Sigmoid colon (tissue), 6 donors: ENCODE measurements at regions not wholly inside any gene's neighbourhood (a gene's known extent, or its start where the extent isn't known, plus 50 kb on each side); places are given as distances from the start of the nearest gene placed in this dataset.

ENCODE experiments used
- DNase-seq: peaks from one replicate; pipeline ENCODE4 v3.0.0-alpha.2; 2019
- H3K27ac ChIP-seq, 4 donors: fragments of 200-600 bp; sonication (generic); one replicate each; pipeline ENCODE4 v1.5.1; 2016 to 2019; ENCODE audit warnings: mild to moderate bottlenecking in 1 of 4
- H3K27me3 ChIP-seq, 3 donors: fragments of 200-600 bp; sonication (generic); one replicate each; pipeline ENCODE4 v1.5.1; 2019; ENCODE audit warnings: mild to moderate bottlenecking in 1 of 3
- H3K36me3 ChIP-seq, 4 donors: fragments of 200-600 bp; sonication (generic); one replicate each; pipeline ENCODE4 v1.5.1; 2016 to 2019
- H3K4me1 ChIP-seq, 4 donors: fragments of 200-600 bp; sonication (generic); one replicate each; pipeline ENCODE4 v1.5.1; 2017 to 2019
- H3K4me3 ChIP-seq, 4 donors: fragments of 200-600 bp; sonication (generic); one replicate each; pipeline ENCODE4 v1.5.1; 2017 to 2019; ENCODE audit warnings: mild to moderate bottlenecking in 2 of 4, moderate library complexity in 1 of 4
- H3K9me3 ChIP-seq, 4 donors: fragments of 200-600 bp in 3 of 4; sonication (generic) in 3 of 4; one replicate each; pipeline versions ENCODE4 v1.5.1 to v1.6.1; 2013 to 2019
- EP300 ChIP-seq, 4 donors: sonication (generic); formaldehyde crosslinking; IDR thresholded peaks; one replicate each; pipeline ENCODE4 v1.6.1; 2017; ENCODE audit warnings: antibody characterized with exemption in 4 of 4
- POLR2A ChIP-seq, 2 donors: fragments of 450-650 bp; IDR thresholded peaks; one replicate each; pipeline ENCODE4 v1.6.1; 2016; ENCODE audit warnings: antibody characterized with exemption in 2 of 2, mild to moderate bottlenecking in 2 of 2, moderate library complexity in 2 of 2
- POLR2AphosphoS5 ChIP-seq, 4 donors: sonication (generic); formaldehyde crosslinking; IDR thresholded peaks; one replicate each; pipeline ENCODE4 v1.6.1; 2017; ENCODE audit warnings: antibody characterized with exemption in 4 of 4
- WGBS, 2 donors: extraction: QIAGEN DNeasy Blood & Tissue Kit; methylation state at CpG; one replicate each; pipeline ENCODE4 v1.1.7; 2013; 5-methylcytosine and 5-hydroxymethylcytosine counted together
- intact Hi-C: fragments of 100-400 bp; cut with DNase I; formaldehyde crosslinking; loops from one replicate; pipeline ENCODE4 v1.15.1; 2023
- TF ChIP-seq, protein P1 (sequence below), 4 experiments: fragments of 450-650 bp in 3 of 4; fragments of 200-600 bp in 1 of 4; IDR thresholded peaks; one replicate each; pipeline ENCODE4 v1.5.1; 2016 to 2019; ENCODE audit warnings: antibody characterized with exemption in 4 of 4, mild to moderate bottlenecking in 3 of 4, moderate library complexity in 2 of 4
- donor health status: healthy with polysubstance abuse.
- donor health status: healthy.

- no peaks in the 10 kb centered on the region for H3K36me3 ChIP-seq
- TF ChIP-seq EP300 (IDR thresholded peaks at IDR 0.05) (no peak), POLR2A (IDR thresholded peaks at IDR 0.05) (no peak), POLR2AphosphoS5 (IDR thresholded peaks at IDR 0.05) (no peak)
- TF ChIP-seq, protein P1, sequence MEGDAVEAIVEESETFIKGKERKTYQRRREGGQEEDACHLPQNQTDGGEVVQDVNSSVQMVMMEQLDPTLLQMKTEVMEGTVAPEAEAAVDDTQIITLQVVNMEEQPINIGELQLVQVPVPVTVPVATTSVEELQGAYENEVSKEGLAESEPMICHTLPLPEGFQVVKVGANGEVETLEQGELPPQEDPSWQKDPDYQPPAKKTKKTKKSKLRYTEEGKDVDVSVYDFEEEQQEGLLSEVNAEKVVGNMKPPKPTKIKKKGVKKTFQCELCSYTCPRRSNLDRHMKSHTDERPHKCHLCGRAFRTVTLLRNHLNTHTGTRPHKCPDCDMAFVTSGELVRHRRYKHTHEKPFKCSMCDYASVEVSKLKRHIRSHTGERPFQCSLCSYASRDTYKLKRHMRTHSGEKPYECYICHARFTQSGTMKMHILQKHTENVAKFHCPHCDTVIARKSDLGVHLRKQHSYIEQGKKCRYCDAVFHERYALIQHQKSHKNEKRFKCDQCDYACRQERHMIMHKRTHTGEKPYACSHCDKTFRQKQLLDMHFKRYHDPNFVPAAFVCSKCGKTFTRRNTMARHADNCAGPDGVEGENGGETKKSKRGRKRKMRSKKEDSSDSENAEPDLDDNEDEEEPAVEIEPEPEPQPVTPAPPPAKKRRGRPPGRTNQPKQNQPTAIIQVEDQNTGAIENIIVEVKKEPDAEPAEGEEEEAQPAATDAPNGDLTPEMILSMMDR (IDR thresholded peaks at IDR 0.05), result no peak
- no peak overlapping the region for H3K27ac ChIP-seq
- no peak for DNase-seq
- peaks cover 0 to 2% (median 0%) of the 10 kb centered on the region in 4 donors for H3K9me3 ChIP-seq
- no peaks in the 10 kb centered on the region for H3K4me1 ChIP-seq
- no peak overlapping the region for H3K4me3 ChIP-seq
- WGBS, 2 donors, result 48 to 57% methylated on average over 9 of the region's 9 CpGs
- intact Hi-C loops, result no loop called here
- peaks cover 0 to 2% (median 0%) of the 10 kb centered on the region in 3 donors for H3K27me3 ChIP-seq
These were observed 144.5 kb downstream of the INSIG2 start for GRCh38 chr2:118232796-118233195.

DNA sequence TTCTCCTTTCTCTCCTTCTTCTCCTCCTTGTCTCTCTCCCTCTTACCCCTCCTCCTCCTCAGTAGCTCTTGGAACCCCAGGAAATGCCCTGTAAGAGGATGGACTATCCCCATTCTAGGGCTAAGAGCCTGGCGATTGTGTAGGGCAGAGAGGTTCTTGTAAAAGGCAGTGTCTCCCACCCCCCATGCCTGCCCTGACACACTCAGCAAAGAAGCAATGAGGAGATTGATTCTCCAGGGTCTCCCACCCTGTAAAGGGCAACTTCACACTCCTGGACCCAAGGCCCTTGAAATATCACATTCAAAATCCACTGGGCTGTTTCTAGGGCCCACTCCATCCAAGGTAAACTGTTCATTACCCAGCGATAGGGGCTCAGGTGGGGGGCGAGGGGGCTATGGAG is 144.1 kb downstream of the INSIG2 start:
- Histone ChIP-seq H3K4me1 (no peaks in the 10 kb centered on the region), H3K27ac (no peak overlapping the region), H3K9me3 (peaks cover 0 to 2% (median 0%) of the 10 kb centered on the region in 4 donors), H3K4me3 (no peak overlapping the region), H3K27me3 (peaks cover 0 to 2% (median 0%) of the 10 kb centered on the region in 3 donors), H3K36me3 (no peaks in the 10 kb centered on the region)
- TF ChIP-seq POLR2A (IDR thresholded peaks at IDR 0.05) (no peak), POLR2AphosphoS5 (IDR thresholded peaks at IDR 0.05) (no peak), EP300 (IDR thresholded peaks at IDR 0.05) (no peak)
- TF ChIP-seq, protein P1 (IDR thresholded peaks at IDR 0.05), result no peak
- intact Hi-C loops, result no loop called here
- DNase-seq, result no peak
- 73 to 84% methylated on average over 3 of the region's 3 CpGs for WGBS, 2 donors

- WGBS, 2 donors, result 76 to 86% methylated on average over 6 of the region's 6 CpGs
- H3K4me1 ChIP-seq, result no peaks in the 10 kb centered on the region
- no peak overlapping the region for H3K4me3 ChIP-seq
- no peak for TF ChIP-seq POLR2A (IDR thresholded peaks at IDR 0.05)
- TF ChIP-seq POLR2AphosphoS5 (IDR thresholded peaks at IDR 0.05), result no peak
- TF ChIP-seq, protein P1 (IDR thresholded peaks at IDR 0.05), result no peak
- no peak overlapping the region for H3K27ac ChIP-seq
- peaks cover 0 to 5% (median 0%) of the 10 kb centered on the region in 3 donors for H3K27me3 ChIP-seq
- H3K9me3 ChIP-seq, result peaks cover 0 to 2% (median 0%) of the 10 kb centered on the region in 4 donors
- H3K36me3 ChIP-seq, result no peaks in the 10 kb centered on the region
- intact Hi-C loops, result no loop called here
- no peak for DNase-seq
These were observed 143.5 kb downstream of the INSIG2 start for GRCh38 chr2:118231759-118232158.

DNA sequence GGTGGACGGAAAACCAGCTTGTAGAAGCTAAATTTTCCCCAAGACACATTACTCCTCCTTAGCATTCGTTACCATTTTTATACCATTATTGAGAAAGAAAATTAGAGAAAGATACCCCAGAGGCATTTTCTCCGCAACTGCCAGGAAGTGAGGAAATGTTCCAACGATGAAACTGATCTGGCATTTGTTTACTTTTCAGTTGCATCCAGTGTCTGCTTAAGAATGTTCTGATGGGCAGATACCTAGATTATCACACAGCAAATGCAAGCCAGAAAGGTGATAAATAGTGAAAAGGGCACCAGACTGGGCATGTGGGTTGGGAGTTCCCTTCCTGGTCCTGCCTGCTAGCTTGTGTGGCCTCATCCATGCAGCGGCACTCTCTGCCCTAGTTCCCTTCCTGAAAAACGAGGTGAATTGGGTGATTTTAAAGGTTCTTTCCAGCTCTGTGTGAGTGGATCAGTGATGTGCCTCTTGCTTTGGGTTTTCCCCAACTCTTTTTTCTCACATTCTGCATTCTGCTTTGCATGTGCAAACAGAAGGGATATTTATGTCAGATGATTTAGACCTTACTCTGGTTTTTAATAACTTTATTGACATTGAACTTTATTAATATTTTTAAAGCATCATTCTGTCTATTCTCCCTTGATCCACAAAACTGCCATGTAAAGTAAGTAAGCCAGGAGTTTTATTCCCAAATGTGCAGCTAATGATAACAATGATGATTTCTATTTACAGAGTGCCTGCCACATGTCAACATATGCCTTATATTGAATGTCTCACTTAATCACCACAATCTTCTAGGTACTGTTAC is 139.6 kb downstream of the INSIG2 start:
- no peak overlapping the region for H3K4me3 ChIP-seq
- peaks cover 20 to 43% (median 30%) of the 10 kb centered on the region in 3 donors for H3K27me3 ChIP-seq
- intact Hi-C loops, result no loop called here
- no peaks in the 10 kb centered on the region for H3K9me3 ChIP-seq
- peaks cover 0 to 15% (median 14%) of the 10 kb centered on the region in 4 donors for H3K4me1 ChIP-seq
- TF ChIP-seq POLR2A (IDR thresholded peaks at IDR 0.05) (no peak), POLR2AphosphoS5 (IDR thresholded peaks at IDR 0.05) (no peak), EP300 (IDR thresholded peaks at IDR 0.05) (no peak)
- TF ChIP-seq, protein P1 (IDR thresholded peaks at IDR 0.05), result no peak
- 67 to 70% methylated on average over 6 of the region's 6 CpGs for WGBS, 2 donors
- H3K27ac ChIP-seq, result no peak overlapping the region
- no peak for DNase-seq
- H3K36me3 ChIP-seq, result no peaks in the 10 kb centered on the region
